B cell (primary cell): ENCODE measurements at regions not wholly inside any gene's neighbourhood (a gene's known extent, or its start where the extent isn't known, plus 50 kb on each side); places are given as distances from the start of the nearest gene placed in this dataset.

ENCODE experiments used
- ATAC-seq: fragments of 200-7000 bp; cut with Tn5 transposase; one replicate; pipeline ENCODE4 v1.10.0; 2021; ENCODE audit warnings: low read depth, mild to moderate bottlenecking, moderate number of reproducible peaks, moderate library complexity
- CTCF ChIA-PET: fragments of 350-600 bp; sonication (Branson Sonifier 250); formaldehyde crosslinking; loops from one replicate; lab custom pipeline; 2021; ENCODE audit warnings: antibody characterized with exemption, inconsistent platforms; lab: Charles Lee
- POLR2A ChIA-PET: fragments of 350-600 bp; sonication (Branson Sonifier 250); formaldehyde crosslinking; loops from one replicate; lab custom pipeline; 2021; ENCODE audit warnings: antibody characterized with exemption; lab: Charles Lee
- DNase-seq: peaks from one replicate; pipeline ENCODE4 v3.0.0; 2013
- H2AFZ ChIP-seq: 2 replicates; pipeline ENCODE4 v1.6.1; 2012; ENCODE audit warnings: mild to moderate bottlenecking, low read depth, low read length; ENCODE audit not compliant: insufficient read depth, poor library complexity, severe bottlenecking
- H3K27ac ChIP-seq, 2 donors: 1 replicate in 1 of 2; 2 replicates in 1 of 2; pipeline ENCODE4 v1.5.1; 2012 to 2013; ENCODE audit warnings: low read length in 2 of 2, mild to moderate bottlenecking in 2 of 2, moderate library complexity in 1 of 2
- H3K27me3 ChIP-seq, 4 experiments: fragments of 200-600 bp in 1 of 4; sonication (generic) in 1 of 4; replicated peaks in 1 of 4; 1 replicate in 2 of 4; 2 replicates in 2 of 4; pipeline versions ENCODE4 v1.6.1 to v1.7.0; 2013 to 2016; ENCODE audit warnings: low read length in 3 of 4, mild to moderate bottlenecking in 2 of 4, mixed read lengths in 1 of 4, moderate library complexity in 1 of 4; ENCODE audit not compliant: insufficient read depth in 4 of 4, control insufficient read depth in 3 of 4; ENCODE audit errors: control extremely low read depth in 1 of 4
- H3K36me3 ChIP-seq, 2 experiments: replicated peaks in 1 of 2; 1 replicate in 1 of 2; 2 replicates in 1 of 2; pipeline versions ENCODE4 v1.6.1 to v1.7.1; 2013; ENCODE audit warnings: low read length in 1 of 2; ENCODE audit not compliant: insufficient read depth in 2 of 2, control insufficient read depth in 1 of 2; ENCODE audit errors: control extremely low read depth in 1 of 2, extremely low read depth in 1 of 2
- H3K4me1 ChIP-seq, 2 donors: fragments of 200-600 bp in 1 of 2; sonication (generic) in 1 of 2; 1 replicate in 1 of 2; 2 replicates in 1 of 2; pipeline versions ENCODE4 v1.5.1 to v1.6.1; 2013 to 2017; ENCODE audit warnings: low read length in 2 of 2; ENCODE audit not compliant: control insufficient read depth in 2 of 2, insufficient read depth in 2 of 2
- H3K4me2 ChIP-seq: replicated peaks from 2 replicates; pipeline ENCODE3; 2012; ENCODE audit warnings: mild to moderate bottlenecking, low read depth, low read length; ENCODE audit not compliant: poor library complexity, severe bottlenecking
- H3K4me3 ChIP-seq, 5 experiments: fragments of 200-600 bp in 1 of 5; sonication (generic) in 1 of 5; 1 replicate in 3 of 5; 2 replicates in 2 of 5; pipeline versions ENCODE4 v1.5.1 to v1.7.0; 2011 to 2016; ENCODE audit warnings: low read length in 4 of 5, mild to moderate bottlenecking in 4 of 5, low read depth in 2 of 5, control low read depth in 1 of 5, moderate library complexity in 1 of 5; ENCODE audit not compliant: insufficient read depth in 1 of 5; ENCODE audit errors: control extremely low read depth in 1 of 5, extremely low read depth in 1 of 5
- H3K79me2 ChIP-seq: fragments of 200-600 bp; sonication (generic); one replicate; pipeline ENCODE4 v1.6.0; 2016; ENCODE audit warnings: low read length; ENCODE audit not compliant: control insufficient read depth, insufficient read depth
- H3K9ac ChIP-seq: fragments of 200-600 bp; sonication (generic); 2 replicates; pipeline ENCODE4 v1.6.1; 2017; ENCODE audit warnings: mild to moderate bottlenecking, low read length, moderate library complexity
- H3K9me3 ChIP-seq, 3 donors: one replicate each; pipeline versions ENCODE4 v1.6.1 to v1.7.1; 2013; ENCODE audit warnings: low read length in 2 of 3; ENCODE audit not compliant: control insufficient read depth in 2 of 3, insufficient read depth in 1 of 3; ENCODE audit errors: control extremely low read depth in 1 of 3
- H4K20me1 ChIP-seq: 2 replicates; pipeline ENCODE4 v1.6.0; 2012; ENCODE audit warnings: mild to moderate bottlenecking, low read length; ENCODE audit not compliant: insufficient read depth, control insufficient read depth, poor library complexity, severe bottlenecking
- H3K27ac Mint-ChIP-seq: one replicate; pipeline ENCODE4 v1.8.0; 2021; ENCODE audit warnings: mixed read lengths
- H3K27me3 Mint-ChIP-seq: one replicate; pipeline ENCODE4 v1.8.0; 2021; ENCODE audit warnings: mixed read lengths
- H3K4me1 Mint-ChIP-seq: one replicate; pipeline ENCODE4 v1.8.0; 2021; ENCODE audit warnings: mixed read lengths
- H3K4me3 Mint-ChIP-seq: one replicate; pipeline ENCODE4 v1.8.0; 2021; ENCODE audit warnings: mixed read lengths
- H3K9me3 Mint-ChIP-seq: one replicate; pipeline ENCODE4 v1.8.0; 2022; ENCODE audit warnings: mixed read lengths; ENCODE audit not compliant: insufficient read depth
- EZH2 ChIP-seq: IDR thresholded peaks from 2 replicates; pipeline ENCODE4 v1.6.1; 2012; ENCODE audit warnings: borderline replicate concordance, low read depth, mild to moderate bottlenecking, moderate library complexity, low read length; ENCODE audit not compliant: insufficient read depth, poor library complexity, severe bottlenecking
- WGBS: methylation state at CpG from one replicate; pipeline ENCODE4 v1.1.5; 2013; ENCODE audit warnings: missing lambda C conversion rate; ENCODE audit not compliant: insufficient coverage; 5-methylcytosine and 5-hydroxymethylcytosine counted together
- intact Hi-C: fragments of 100-400 bp; cut with micrococcal nuclease; formaldehyde crosslinking; loops from one replicate; pipeline ENCODE4 v1.10.0; 2022
- TF ChIP-seq, protein P1 (sequence below): fragments of 200-600 bp; IDR thresholded peaks from one replicate; pipeline ENCODE4 v1.8.0; 2022; ENCODE audit warnings: antibody characterized with exemption, mild to moderate bottlenecking

DNA sequence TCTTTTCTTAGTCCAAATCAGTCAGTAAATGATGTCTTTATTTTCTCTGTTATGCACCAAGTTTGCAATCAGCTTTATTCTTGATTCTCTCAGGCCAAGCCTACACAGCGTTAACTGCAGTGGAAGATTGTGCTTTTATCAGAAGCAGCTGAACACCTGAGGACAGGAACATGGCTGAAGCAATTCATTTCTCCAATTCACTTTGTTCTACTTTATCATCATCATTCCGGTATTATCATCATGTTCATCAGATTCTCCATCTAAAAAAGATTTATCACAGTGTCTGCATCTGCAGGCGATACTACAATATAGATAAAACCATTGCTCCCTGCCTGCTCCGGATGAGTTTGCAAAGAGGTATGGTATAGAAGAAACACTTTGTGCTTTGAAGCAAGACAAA, 68.1 kb upstream of the STMND1 start:
- ATAC-seq (no peak), DNase-seq (no peak)
- peaks cover 4% of the 10 kb centered on the region for H3K27me3 Mint-ChIP-seq
- peaks cover 5% of the 10 kb centered on the region for H3K9me3 Mint-ChIP-seq
- Histone ChIP-seq H3K4me2 (no peak overlapping the region), H3K4me1 (no peaks in the 10 kb centered on the region), H3K9me3 (no peaks in the 10 kb centered on the region), H3K9ac (no peak overlapping the region), H3K4me3 (no peak overlapping the region), H2AFZ (no peak overlapping the region), H4K20me1 (no peaks in the 10 kb centered on the region), H3K79me2 (no peaks in the 10 kb centered on the region), H3K27ac (no peak overlapping the region), H3K27me3 (no peaks in the 10 kb centered on the region), H3K36me3 (no peaks in the 10 kb centered on the region)
- 100% methylated on average over 1 of the region's 4 CpGs for WGBS
- TF ChIP-seq EZH2 = no peak
- TF ChIP-seq, protein P1, sequence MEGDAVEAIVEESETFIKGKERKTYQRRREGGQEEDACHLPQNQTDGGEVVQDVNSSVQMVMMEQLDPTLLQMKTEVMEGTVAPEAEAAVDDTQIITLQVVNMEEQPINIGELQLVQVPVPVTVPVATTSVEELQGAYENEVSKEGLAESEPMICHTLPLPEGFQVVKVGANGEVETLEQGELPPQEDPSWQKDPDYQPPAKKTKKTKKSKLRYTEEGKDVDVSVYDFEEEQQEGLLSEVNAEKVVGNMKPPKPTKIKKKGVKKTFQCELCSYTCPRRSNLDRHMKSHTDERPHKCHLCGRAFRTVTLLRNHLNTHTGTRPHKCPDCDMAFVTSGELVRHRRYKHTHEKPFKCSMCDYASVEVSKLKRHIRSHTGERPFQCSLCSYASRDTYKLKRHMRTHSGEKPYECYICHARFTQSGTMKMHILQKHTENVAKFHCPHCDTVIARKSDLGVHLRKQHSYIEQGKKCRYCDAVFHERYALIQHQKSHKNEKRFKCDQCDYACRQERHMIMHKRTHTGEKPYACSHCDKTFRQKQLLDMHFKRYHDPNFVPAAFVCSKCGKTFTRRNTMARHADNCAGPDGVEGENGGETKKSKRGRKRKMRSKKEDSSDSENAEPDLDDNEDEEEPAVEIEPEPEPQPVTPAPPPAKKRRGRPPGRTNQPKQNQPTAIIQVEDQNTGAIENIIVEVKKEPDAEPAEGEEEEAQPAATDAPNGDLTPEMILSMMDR = no peak
- no peak overlapping the region for H3K4me3 Mint-ChIP-seq
- no peak overlapping the region for H3K27ac Mint-ChIP-seq
- H3K4me1 Mint-ChIP-seq = no peaks in the 10 kb centered on the region
- ChIA-PET POLR2A (no interaction called here), CTCF (no interaction called here)
- intact Hi-C loops = no loop called here

DNA sequence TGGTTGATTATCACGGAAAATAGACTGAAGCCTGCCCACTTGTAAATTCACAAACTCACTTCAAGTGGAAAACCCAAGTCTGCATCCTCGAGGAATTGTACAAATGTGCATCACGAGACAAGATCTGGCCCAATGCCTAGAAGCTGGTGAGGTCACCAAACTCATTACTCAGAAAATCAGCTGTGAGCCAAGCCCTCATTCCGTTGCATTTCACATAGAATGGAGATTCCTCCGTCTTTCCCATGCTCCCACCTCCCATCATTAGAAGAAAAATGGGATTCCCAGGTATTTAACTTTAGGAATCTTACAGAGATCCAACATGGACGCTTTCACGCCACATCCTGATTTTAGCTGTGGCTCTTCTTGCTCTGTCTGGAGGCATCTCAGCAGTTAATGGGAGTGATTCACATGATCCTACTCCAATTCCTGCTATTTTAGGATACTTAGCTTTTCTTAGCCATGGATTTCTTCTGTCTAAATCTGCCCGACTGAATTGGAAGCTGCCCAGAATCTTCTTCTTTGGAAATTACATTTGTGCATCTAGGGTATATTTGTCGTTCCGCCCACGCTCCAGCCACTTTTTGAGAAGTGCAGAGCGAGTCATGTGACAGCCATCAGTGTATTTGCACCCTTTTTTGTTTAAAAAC, 68.7 kb upstream of the STMND1 start:
- H3K4me3 Mint-ChIP-seq = no peak overlapping the region
- CTCF ChIA-PET = interaction anchor here (0.5 kb wide), 1 partner anchor 179 kb away, joined by 3 read pairs; no protein-coding TSS in a partner anchor
- no peak overlapping the region for H2AFZ ChIP-seq

More for the DNA sequence above, 68.7 kb upstream of the STMND1 start:
- POLR2A ChIA-PET = no interaction called here
- peaks cover 0 to 4% (median 0%) of the 10 kb centered on the region in 3 donors for H3K9me3 ChIP-seq
- H3K79me2 ChIP-seq = no peaks in the 10 kb centered on the region
- no peak overlapping the region for H3K4me3 ChIP-seq
- H3K27me3 ChIP-seq = no peaks in the 10 kb centered on the region
- intact Hi-C loops = no loop called here
- no peak overlapping the region for H3K4me2 ChIP-seq
- ATAC-seq (no peak), DNase-seq (no peak)
- peaks cover 2% of the 10 kb centered on the region for H3K9me3 Mint-ChIP-seq
- 92% methylated on average over 11 of the region's 12 CpGs for WGBS
- no peaks in the 10 kb centered on the region for H4K20me1 ChIP-seq
- peaks cover 7% of the 10 kb centered on the region for H3K27me3 Mint-ChIP-seq
- no peaks in the 10 kb centered on the region for H3K36me3 ChIP-seq
- no peaks in the 10 kb centered on the region for H3K4me1 Mint-ChIP-seq
- no peak overlapping the region for H3K27ac Mint-ChIP-seq
- H3K4me1 ChIP-seq = no peaks in the 10 kb centered on the region
- no peak for TF ChIP-seq EZH2
- TF ChIP-seq, protein P1 = no peak
- no peak overlapping the region for H3K27ac ChIP-seq
- no peak overlapping the region for H3K9ac ChIP-seq
